GM23338 (cell line): ENCODE measurements at regions not wholly inside any gene's neighbourhood (a gene's known extent, or its start where the extent isn't known, plus 50 kb on each side); places are given as distances from the start of the nearest gene placed in this dataset.

ENCODE experiments used
- ATAC-seq: fragments of 200-7000 bp; cut with Tn5 transposase; 3 replicates; pipeline ENCODE4 v1.9.1; 2020
- DNase-seq: peaks from one replicate; pipeline ENCODE4 v3.0.0-alpha.2; 2015; ENCODE audit warnings: low spot score
- H2AFZ ChIP-seq: fragments of 200-600 bp; sonication (generic); 2 replicates; pipeline ENCODE4 v1.8.0; 2016; ENCODE audit warnings: antibody characterized with exemption, mild to moderate bottlenecking, moderate library complexity
- H3F3A ChIP-seq: fragments of 200-600 bp; sonication (generic); replicated peaks from 2 replicates; pipeline ENCODE4 v1.8.0; 2017; ENCODE audit warnings: antibody characterized with exemption, mixed run types, low read depth
- H3K27ac ChIP-seq: fragments of 200-600 bp; sonication (generic); 2 replicates; pipeline ENCODE4 v1.6.1; 2016; ENCODE audit warnings: low read depth
- H3K27me3 ChIP-seq: fragments of 200-600 bp; sonication (generic); 2 replicates; pipeline ENCODE4 v1.8.0; 2016; ENCODE audit warnings: mild to moderate bottlenecking, mixed run types, moderate library complexity; ENCODE audit not compliant: insufficient read depth
- H3K36me3 ChIP-seq: fragments of 200-600 bp; sonication (generic); 2 replicates; pipeline ENCODE4 v1.8.0; 2016; ENCODE audit warnings: mild to moderate bottlenecking; ENCODE audit not compliant: insufficient read depth
- H3K4me1 ChIP-seq: fragments of 200-600 bp; sonication (generic); 2 replicates; pipeline ENCODE4 v1.8.0; 2016; ENCODE audit warnings: mild to moderate bottlenecking, moderate library complexity; ENCODE audit not compliant: insufficient read depth
- H3K4me2 ChIP-seq: fragments of 200-600 bp; sonication (generic); 2 replicates; pipeline ENCODE4 v1.7.1; 2017; ENCODE audit warnings: mixed run types
- H3K4me3 ChIP-seq: fragments of 200-600 bp; sonication (generic); 2 replicates; pipeline ENCODE4 v1.6.1; 2016; ENCODE audit warnings: mixed run types
- H3K79me2 ChIP-seq: fragments of 200-600 bp; sonication (generic); replicated peaks from 2 replicates; pipeline ENCODE4 v1.8.0; 2017; ENCODE audit warnings: mild to moderate bottlenecking; ENCODE audit not compliant: insufficient read depth
- H3K9me2 ChIP-seq: fragments of 200-600 bp; sonication (generic); 2 replicates; pipeline ENCODE4 v1.8.0; 2017; ENCODE audit not compliant: insufficient read depth
- H4K20me1 ChIP-seq: fragments of 200-600 bp; sonication (generic); replicated peaks from 2 replicates; pipeline ENCODE4 v1.8.0; 2017; ENCODE audit warnings: mild to moderate bottlenecking; ENCODE audit not compliant: insufficient read depth
- H3K27ac Mint-ChIP-seq: 2 replicates; pipeline ENCODE4 v1.8.0; 2020; ENCODE audit warnings: inconsistent platforms, mild to moderate bottlenecking, moderate library complexity, mixed read lengths
- H3K27me3 Mint-ChIP-seq: 3 replicates; pipeline ENCODE4 v1.8.0; 2022; ENCODE audit warnings: low read depth, mild to moderate bottlenecking, moderate library complexity, mixed read lengths, inconsistent platforms; ENCODE audit not compliant: insufficient read depth, poor library complexity
- H3K36me3 Mint-ChIP-seq: 3 replicates; pipeline ENCODE4 v1.8.0; 2021; ENCODE audit warnings: low read depth, mild to moderate bottlenecking, inconsistent platforms, moderate library complexity, mixed read lengths
- H3K4me1 Mint-ChIP-seq: 3 replicates; pipeline ENCODE4 v1.8.0; 2020; ENCODE audit warnings: mild to moderate bottlenecking, inconsistent platforms, mixed read lengths
- H3K4me3 Mint-ChIP-seq: 3 replicates; pipeline ENCODE4 v1.8.0; 2021; ENCODE audit warnings: moderate library complexity, mild to moderate bottlenecking, inconsistent platforms, mixed read lengths
- H3K9me3 Mint-ChIP-seq: 3 replicates; pipeline ENCODE4 v1.8.0; 2020; ENCODE audit warnings: moderate library complexity, mild to moderate bottlenecking, inconsistent platforms, mixed read lengths
- CREB1 ChIP-seq: fragments of 250-450 bp; sonication (Bioruptor Pico); IDR thresholded peaks from 2 replicates; pipeline ENCODE4 v1.5.0; 2020; ENCODE audit warnings: low read depth, mild to moderate bottlenecking, moderate library complexity
- CTCF ChIP-seq, 2 experiments: fragments of 200-600 bp in 1 of 2; sonication (generic) in 1 of 2; conservative IDR thresholded peaks; 2 replicates each; pipeline versions ENCODE4 v1.5.1 to v1.6.1; 2016 to 2017; ENCODE audit warnings: antibody characterized with exemption in 2 of 2, low read depth in 2 of 2, mild to moderate bottlenecking in 2 of 2, moderate library complexity in 1 of 2
- JUNB ChIP-seq: IDR thresholded peaks from one replicate; pipeline ENCODE4 v1.6.1; 2016; ENCODE audit warnings: antibody characterized with exemption; ENCODE audit not compliant: unreplicated experiment
- NANOG ChIP-seq: IDR thresholded peaks from 2 replicates; pipeline ENCODE4 v1.6.1; 2016; ENCODE audit warnings: antibody characterized with exemption, borderline replicate concordance
- POLR2AphosphoS5 ChIP-seq: IDR thresholded peaks from 2 replicates; pipeline ENCODE4 v1.6.1; 2016; ENCODE audit warnings: antibody characterized with exemption, low read depth
- ZNF462 ChIP-seq: fragments of 250-450 bp; sonication (Bioruptor Pico); IDR thresholded peaks from 2 replicates; pipeline ENCODE4 v1.5.0; 2020; ENCODE audit warnings: mild to moderate bottlenecking, moderate library complexity

DNA sequence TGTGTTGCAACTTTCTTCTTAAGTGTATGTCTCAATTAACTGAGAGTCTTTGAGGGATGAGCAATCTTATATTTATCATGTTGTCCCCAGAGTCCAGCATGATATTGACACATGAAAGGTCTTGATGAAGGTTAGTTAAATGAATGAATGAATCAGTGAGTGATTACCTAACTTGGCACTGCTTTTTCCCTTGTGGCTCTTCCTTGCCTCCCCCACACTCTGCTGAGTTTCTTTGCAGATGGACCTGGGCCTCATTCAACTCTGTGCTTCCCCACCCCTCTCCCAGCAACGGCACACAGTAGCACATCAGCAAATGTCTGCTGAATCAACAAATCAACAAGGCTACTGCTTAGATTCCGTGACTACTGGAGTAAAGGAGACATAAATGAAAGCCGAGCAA, 235.1 kb upstream of the CXCL12 start (continued):
- no peak for TF ChIP-seq CTCF (conservative IDR thresholded peaks at IDR 0.05; ENCODE audit: low read depth in 2 of 2)

DNA sequence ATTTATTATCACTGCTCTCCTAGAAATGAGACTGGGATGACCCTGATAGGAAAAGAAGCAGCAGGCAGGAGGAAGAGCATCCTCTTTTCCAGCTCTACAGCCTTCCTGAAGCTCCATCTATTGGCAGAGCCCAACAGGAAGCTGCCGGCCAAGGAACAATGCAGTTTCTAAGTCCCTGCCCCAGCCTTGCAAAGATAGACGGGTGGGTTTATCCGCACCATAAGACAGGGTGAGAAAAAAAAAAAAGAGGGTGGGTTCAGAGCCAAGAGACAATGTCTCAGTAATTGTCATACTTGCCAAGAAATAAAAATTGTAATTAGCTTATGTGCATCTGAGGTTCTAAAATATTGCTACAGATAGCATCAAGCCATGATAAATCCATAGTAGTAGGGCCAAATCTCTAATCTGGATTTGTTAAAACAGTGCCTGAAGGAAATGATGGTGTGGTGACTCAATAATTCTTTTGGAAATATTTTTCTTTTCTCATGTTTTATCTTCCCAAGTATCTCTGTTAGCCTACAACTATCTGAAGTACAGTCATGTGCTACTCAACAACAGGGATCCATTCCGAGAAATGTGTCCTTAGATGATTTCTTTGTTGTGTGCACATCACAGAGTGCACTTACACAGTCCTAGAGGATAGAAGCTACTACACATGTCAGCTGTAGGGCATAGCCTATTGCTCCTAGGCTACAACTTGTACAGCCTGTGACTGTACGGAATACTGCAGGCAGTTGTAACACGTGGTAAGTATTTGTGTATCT, 242.9 kb upstream of the CXCL12 start:
- Histone ChIP-seq H3K27ac (no peak overlapping the region), H3K4me3 (no peak overlapping the region), H3K9me2 (no peaks in the 10 kb centered on the region), H3K4me2 (no peak overlapping the region), H3K27me3 (no peaks in the 10 kb centered on the region), H3K36me3 (no peaks in the 10 kb centered on the region), H3F3A (no peaks in the 10 kb centered on the region), H3K79me2 (no peaks in the 10 kb centered on the region), H4K20me1 (no peaks in the 10 kb centered on the region), H3K4me1 (peaks cover 7% of the 10 kb centered on the region), H2AFZ (no peak overlapping the region)
- Mint-ChIP-seq H3K4me3 (no peak overlapping the region), H3K4me1 (peaks cover 6% of the 10 kb centered on the region; the same call in 2 of the 3 replicates), H3K9me3 (no peaks in the 10 kb centered on the region), H3K27me3 (no peaks in the 10 kb centered on the region), H3K27ac (no peak overlapping the region), H3K36me3 (no peaks in the 10 kb centered on the region)
- DNase-seq: peak; percentile 35
- TF ChIP-seq JUNB (no peak), CTCF (conservative IDR thresholded peaks at IDR 0.05; ENCODE audit: low read depth in 2 of 2) (peak in 1 of 2 experiments; percentile 43; a peak in 2 of 4 replicates)
- ATAC-seq: no peak

DNA sequence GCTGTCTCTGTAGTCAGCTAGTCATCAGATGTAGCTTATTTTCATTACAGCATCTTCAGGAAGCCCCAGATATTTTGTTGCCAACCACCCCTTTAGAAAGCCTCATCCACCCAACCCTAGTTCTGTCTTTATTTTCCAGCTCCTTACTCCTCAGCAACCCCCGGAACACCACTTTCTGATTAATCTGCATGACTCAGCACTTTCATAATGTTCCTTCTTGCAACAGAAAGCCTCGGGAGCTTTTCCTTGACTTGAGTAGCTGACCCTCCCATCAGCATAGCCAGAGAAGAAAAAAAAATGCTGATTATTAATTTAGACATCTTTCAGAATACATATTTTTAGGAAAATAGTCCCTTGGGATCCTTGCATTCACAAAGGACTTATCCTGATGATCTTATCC, 244.0 kb upstream of the CXCL12 start:
- ATAC-seq: no peak
- TF ChIP-seq NANOG (no peak), CREB1 (no peak), CTCF (conservative IDR thresholded peaks at IDR 0.05; ENCODE audit: low read depth in 2 of 2) (no peak), POLR2AphosphoS5 (no peak), ZNF462 (no peak)

More for the DNA sequence above, 244.0 kb upstream of the CXCL12 start:
- no peaks in the 10 kb centered on the region for H4K20me1 ChIP-seq
- peak overlapping the region; percentile 91 for H2AFZ ChIP-seq
- H3K4me1 Mint-ChIP-seq: peaks cover 6% of the 10 kb centered on the region; the same call in 2 of the 3 replicates
- no peaks in the 10 kb centered on the region for H3K36me3 Mint-ChIP-seq
- no peak overlapping the region for H3K4me2 ChIP-seq
- no peak overlapping the region for H3K4me3 Mint-ChIP-seq
- peak; percentile 13 for DNase-seq
- no peaks in the 10 kb centered on the region for H3K9me3 Mint-ChIP-seq
- peaks cover 7% of the 10 kb centered on the region for H3K4me1 ChIP-seq
- H3K27ac ChIP-seq: no peak overlapping the region
- no peaks in the 10 kb centered on the region for H3K27me3 Mint-ChIP-seq
- peak overlapping the region; percentile 94 for H3K27ac Mint-ChIP-seq
- H3K36me3 ChIP-seq: no peaks in the 10 kb centered on the region
- H3F3A ChIP-seq: no peaks in the 10 kb centered on the region
- no peak overlapping the region for H3K4me3 ChIP-seq
- H3K9me2 ChIP-seq: no peaks in the 10 kb centered on the region
- H3K79me2 ChIP-seq: no peaks in the 10 kb centered on the region
- H3K27me3 ChIP-seq: no peaks in the 10 kb centered on the region
